Smooth muscle cell (in vitro differentiated cells): ENCODE measurements at regions not wholly inside any gene's neighbourhood (a gene's known extent, or its start where the extent isn't known, plus 50 kb on each side); places are given as distances from the start of the nearest gene placed in this dataset.

Experiments used
- DNase-seq: peaks from one replicate; lab custom pipeline; 2025; ENCODE audit not compliant: unreplicated experiment; lab: John Stamatoyannopoulos, UW
- H2AFZ ChIP-seq: fragments of 200-600 bp; sonication (generic); 2 replicates; pipeline ENCODE4 v1.6.0; 2016; ENCODE audit warnings: antibody characterized with exemption, low read depth, mild to moderate bottlenecking
- H3F3A ChIP-seq: fragments of 200-600 bp; sonication (generic); 2 replicates; pipeline ENCODE4 v1.6.0; 2017; ENCODE audit warnings: antibody characterized with exemption, low read depth
- H3K27ac ChIP-seq: fragments of 200-600 bp; sonication (generic); 2 replicates; pipeline ENCODE4 v1.5.1; 2016; ENCODE audit warnings: low read depth, mild to moderate bottlenecking
- H3K27me3 ChIP-seq: fragments of 200-600 bp; sonication (generic); 2 replicates; pipeline ENCODE4 v1.6.1; 2016; ENCODE audit warnings: low read depth, mild to moderate bottlenecking
- H3K36me3 ChIP-seq: fragments of 200-600 bp; sonication (generic); 2 replicates; pipeline ENCODE4 v1.5.1; 2016; ENCODE audit warnings: low read depth
- H3K4me1 ChIP-seq: fragments of 200-600 bp; sonication (generic); 2 replicates; pipeline ENCODE4 v1.5.1; 2016; ENCODE audit warnings: low read depth
- H3K4me2 ChIP-seq: fragments of 200-600 bp; sonication (generic); 2 replicates; pipeline ENCODE4 v1.6.0; 2016; ENCODE audit warnings: mild to moderate bottlenecking
- H3K4me3 ChIP-seq: fragments of 200-600 bp; sonication (generic); 2 replicates; pipeline ENCODE4 v1.5.1; 2016; ENCODE audit warnings: mild to moderate bottlenecking
- H3K79me2 ChIP-seq: fragments of 200-600 bp; sonication (generic); 2 replicates; pipeline ENCODE4 v1.6.0; 2016; ENCODE audit warnings: low read depth, mild to moderate bottlenecking
- H3K9ac ChIP-seq: fragments of 200-600 bp; sonication (generic); 2 replicates; pipeline ENCODE4 v1.6.0; 2016; ENCODE audit warnings: low read depth
- H3K9me3 ChIP-seq: fragments of 200-600 bp; sonication (generic); replicated peaks from 2 replicates; pipeline ENCODE4 v1.5.1; 2016; ENCODE audit warnings: low read depth
- H4K20me1 ChIP-seq: fragments of 200-600 bp; sonication (generic); 2 replicates; pipeline ENCODE4 v1.6.0; 2016; ENCODE audit warnings: low read depth
- CTCF ChIP-seq: fragments of 200-600 bp; sonication (generic); IDR thresholded peaks from 2 replicates; pipeline ENCODE4 v1.5.1; 2017; ENCODE audit warnings: borderline replicate concordance, mild to moderate bottlenecking, antibody characterized with exemption; ENCODE audit not compliant: insufficient read depth, poor library complexity, severe bottlenecking
- WGBS: methylation state at CpG from one replicate; pipeline ENCODE4 v1.1.7; 2016; ENCODE audit warnings: low lambda C conversion rate; 5-methylcytosine and 5-hydroxymethylcytosine counted together

GRCh38 chr4:81359207-81359606 is 112.5 kb downstream of the RASGEF1B start:
- Histone ChIP-seq H3K9ac (no peak overlapping the region), H3K27me3 (no peaks in the 10 kb centered on the region), H3F3A (no peaks in the 10 kb centered on the region), H4K20me1 (no peaks in the 10 kb centered on the region), H3K27ac (no peak overlapping the region), H3K4me3 (no peak overlapping the region), H3K4me1 (no peaks in the 10 kb centered on the region), H2AFZ (no peak overlapping the region), H3K36me3 (no peaks in the 10 kb centered on the region), H3K79me2 (no peaks in the 10 kb centered on the region), H3K9me3 (no peaks in the 10 kb centered on the region), H3K4me2 (no peak overlapping the region)
- WGBS = 75% methylated on average over 1 of the region's 1 CpG
- no peak for TF ChIP-seq CTCF
- DNase-seq = no peak

- Histone ChIP-seq H3K36me3 (no peaks in the 10 kb centered on the region), H3K4me3 (no peak overlapping the region), H2AFZ (no peak overlapping the region), H3K27ac (no peak overlapping the region), H3K4me2 (no peak overlapping the region), H3K9ac (no peak overlapping the region), H3K9me3 (no peaks in the 10 kb centered on the region), H3K79me2 (no peaks in the 10 kb centered on the region), H3K4me1 (no peaks in the 10 kb centered on the region), H3F3A (no peaks in the 10 kb centered on the region), H4K20me1 (no peaks in the 10 kb centered on the region), H3K27me3 (no peaks in the 10 kb centered on the region)
- no peak for TF ChIP-seq CTCF
- 79% methylated on average over 2 of the region's 2 CpGs for WGBS
- no peak for DNase-seq
Measured at GRCh38 chr4:81358154-81358553, 113.6 kb downstream of the RASGEF1B start.

- Histone ChIP-seq H3K79me2 (no peaks in the 10 kb centered on the region), H3K27me3 (no peaks in the 10 kb centered on the region), H3K4me2 (no peak overlapping the region), H3K27ac (no peak overlapping the region), H4K20me1 (no peaks in the 10 kb centered on the region), H3K9me3 (no peaks in the 10 kb centered on the region), H2AFZ (no peak overlapping the region), H3K36me3 (no peaks in the 10 kb centered on the region), H3K4me1 (no peaks in the 10 kb centered on the region), H3K4me3 (no peak overlapping the region), H3F3A (no peaks in the 10 kb centered on the region), H3K9ac (no peak overlapping the region)
- no peak for TF ChIP-seq CTCF
- no peak for DNase-seq
- 88% methylated on average over 1 of the region's 1 CpG for WGBS
Measured at GRCh38 chr4:81356621-81357020, 115.1 kb downstream of the RASGEF1B start.

GRCh38 chr4:81355136-81355535 is 116.6 kb downstream of the RASGEF1B start:
- H3K9ac ChIP-seq = no peak overlapping the region
- H3K9me3 ChIP-seq = no peaks in the 10 kb centered on the region
- DNase-seq = no peak
- no peaks in the 10 kb centered on the region for H4K20me1 ChIP-seq
- no peaks in the 10 kb centered on the region for H3K36me3 ChIP-seq
- H3K4me1 ChIP-seq = no peaks in the 10 kb centered on the region
- no peak for TF ChIP-seq CTCF
- H3K79me2 ChIP-seq = no peaks in the 10 kb centered on the region
- 89% methylated on average over 2 of the region's 2 CpGs for WGBS
- H3K27ac ChIP-seq = no peak overlapping the region
- no peak overlapping the region for H2AFZ ChIP-seq
- H3K27me3 ChIP-seq = no peaks in the 10 kb centered on the region
- H3K4me3 ChIP-seq = no peak overlapping the region
- H3K4me2 ChIP-seq = no peak overlapping the region
- H3F3A ChIP-seq = no peaks in the 10 kb centered on the region
